IMR-90 (cell line): ENCODE measurements at regions not wholly inside any gene's neighbourhood (a gene's known extent, or its start where the extent isn't known, plus 50 kb on each side); places are given as distances from the start of the nearest gene placed in this dataset.

Source experiments
- ATAC-seq: fragments of 200-7000 bp; cut with Tn5 transposase; 2 replicates; pipeline ENCODE4 v1.9.1; 2020; ENCODE audit warnings: low read depth, mild to moderate bottlenecking, moderate library complexity
- BruUV-seq: library from RNA; stranded (reverse); fragments of 400-500 nt; replicated peaks from 2 replicates; lab custom pipeline; 2021; lab: Mats Ljungman, UMichigan
- CTCF ChIA-PET: fragments of 300-600 bp; formaldehyde crosslinking; extraction: SDS; loops from one replicate; lab custom pipeline; 2021; ENCODE audit warnings: antibody characterized with exemption; lab: Yijun Ruan, JAX
- POLR2A ChIA-PET: fragments of 300-600 bp; sonication (Branson Sonifier 250); formaldehyde crosslinking; loops from one replicate; lab custom pipeline; 2022; ENCODE audit warnings: antibody characterized with exemption; ENCODE audit not compliant: unreplicated experiment; lab: Charles Lee
- DNase-seq: peaks from one replicate; pipeline ENCODE4 v3.0.0; 2013
- H2AFZ ChIP-seq: replicated peaks from 2 replicates; pipeline ENCODE3; 2013; ENCODE audit warnings: low read length, mild to moderate bottlenecking; ENCODE audit not compliant: poor library complexity
- H2AK5ac ChIP-seq: 2 replicates; pipeline ENCODE4 v1.6.1; 2013; ENCODE audit warnings: low read depth, low read length, inconsistent platforms
- H2AK9ac ChIP-seq: replicated peaks from 2 replicates; pipeline ENCODE3; 2013; ENCODE audit warnings: mild to moderate bottlenecking, low read depth, low read length, moderate library complexity; ENCODE audit not compliant: poor library complexity
- H2BK120ac ChIP-seq: 2 replicates; pipeline ENCODE4 v1.6.1; 2013; ENCODE audit warnings: low read depth, low read length, inconsistent platforms
- H2BK15ac ChIP-seq: 3 replicates; pipeline ENCODE4 v1.6.1; 2013; ENCODE audit warnings: low read depth, low read length, inconsistent platforms
- H2BK20ac ChIP-seq: 2 replicates; pipeline ENCODE4 v1.6.1; 2013; ENCODE audit warnings: low read depth, mild to moderate bottlenecking, inconsistent platforms, low read length, moderate library complexity
- H2BK5ac ChIP-seq: 2 replicates; pipeline ENCODE4 v1.6.1; 2013; ENCODE audit warnings: mild to moderate bottlenecking, low read depth, low read length, inconsistent platforms; ENCODE audit not compliant: poor library complexity, severe bottlenecking
- H3K14ac ChIP-seq: replicated peaks from 2 replicates; pipeline ENCODE4 v1.6.1; 2013; ENCODE audit warnings: low read depth, low read length, inconsistent platforms
- H3K18ac ChIP-seq: 2 replicates; pipeline ENCODE4 v1.6.1; 2013; ENCODE audit warnings: low read depth, low read length, control low read depth
- H3K23ac ChIP-seq: 2 replicates; pipeline ENCODE4 v1.6.1; 2013; ENCODE audit warnings: low read depth, low read length, inconsistent platforms
- H3K27ac ChIP-seq: 2 replicates; pipeline ENCODE4 v1.5.1; 2013; ENCODE audit warnings: mild to moderate bottlenecking, control low read depth, low read length; ENCODE audit not compliant: insufficient read depth
- H3K27me3 ChIP-seq: 2 replicates; pipeline ENCODE4 v1.6.1; 2013; ENCODE audit warnings: low read length; ENCODE audit not compliant: control insufficient read depth, insufficient read depth
- H3K36me3 ChIP-seq: 2 replicates; pipeline ENCODE4 v1.6.1; 2013; ENCODE audit warnings: low read length, mixed read lengths; ENCODE audit not compliant: control insufficient read depth, insufficient read depth
- H3K4ac ChIP-seq: 2 replicates; pipeline ENCODE4 v1.6.1; 2013; ENCODE audit warnings: low read depth, low read length, inconsistent platforms
- H3K4me1 ChIP-seq: 2 replicates; pipeline ENCODE4 v1.6.1; 2013; ENCODE audit warnings: low read length, mixed read lengths; ENCODE audit not compliant: control insufficient read depth, insufficient read depth
- H3K4me2 ChIP-seq: 2 replicates; pipeline ENCODE4 v1.6.1; 2013; ENCODE audit warnings: low read depth, mild to moderate bottlenecking, control low read depth, low read length, moderate library complexity
- H3K4me3 ChIP-seq: 2 replicates; pipeline ENCODE4 v1.5.1; 2013; ENCODE audit warnings: low read depth, mild to moderate bottlenecking, control low read depth, low read length, moderate library complexity; ENCODE audit not compliant: insufficient read depth
- H3K56ac ChIP-seq: 2 replicates; pipeline ENCODE4 v1.6.1; 2013; ENCODE audit warnings: low read length, inconsistent platforms; ENCODE audit not compliant: insufficient read depth; ENCODE audit errors: extremely low read depth
- H3K79me1 ChIP-seq, 2 experiments: 2 replicates each; pipeline ENCODE4 v1.6.1; 2013; ENCODE audit warnings: low read length in 2 of 2, inconsistent platforms in 1 of 2, low read depth in 1 of 2
- H3K9ac ChIP-seq: 2 replicates; pipeline ENCODE4 v1.6.1; 2013; ENCODE audit warnings: low read depth, low read length, control low read depth
- H3K9me1 ChIP-seq: 2 replicates; pipeline ENCODE4 v1.6.1; 2013; ENCODE audit warnings: low read length, inconsistent platforms; ENCODE audit not compliant: insufficient read depth
- H3K9me3 ChIP-seq: 2 replicates; pipeline ENCODE4 v1.6.1; 2013; ENCODE audit warnings: low read length; ENCODE audit not compliant: control insufficient read depth, insufficient read depth
- H4K20me1 ChIP-seq: 2 replicates; pipeline ENCODE4 v1.6.1; 2013; ENCODE audit warnings: low read length, inconsistent platforms; ENCODE audit not compliant: insufficient read depth
- H4K5ac ChIP-seq: 2 replicates; pipeline ENCODE4 v1.6.1; 2013; ENCODE audit warnings: mild to moderate bottlenecking, low read depth, low read length, control low read depth
- H4K8ac ChIP-seq, 2 experiments: 2 replicates each; pipeline ENCODE4 v1.6.1; 2013; ENCODE audit warnings: low read depth in 2 of 2, low read length in 2 of 2, control low read depth in 1 of 2, inconsistent platforms in 1 of 2
- H4K91ac ChIP-seq: 2 replicates; pipeline ENCODE4 v1.6.1; 2013; ENCODE audit warnings: low read depth, low read length, inconsistent platforms; ENCODE audit not compliant: insufficient read depth
- BHLHE40 ChIP-seq: fragments of 150-350 bp; IDR thresholded peaks from 2 replicates; pipeline ENCODE4 v1.6.1; 2016; ENCODE audit warnings: mild to moderate bottlenecking, low read depth, low read length
- CEBPB ChIP-seq: IDR thresholded peaks from 2 replicates; pipeline ENCODE4 v1.6.1; 2012; ENCODE audit warnings: low read depth, low read length, improper control_type of control experiment
- CHD1 ChIP-seq: IDR thresholded peaks from 2 replicates; pipeline ENCODE4 v1.6.1; 2012; ENCODE audit warnings: low read depth, low read length, improper control_type of control experiment
- FOS ChIP-seq: fragments of 150-350 bp; IDR thresholded peaks from 2 replicates; pipeline ENCODE4 v1.6.1; 2016; ENCODE audit warnings: low read depth, low read length
- MAFK ChIP-seq: IDR thresholded peaks from 2 replicates; pipeline ENCODE4 v1.6.1; 2012; ENCODE audit warnings: low read depth, low read length, improper control_type of control experiment
- MAZ ChIP-seq: IDR thresholded peaks from 2 replicates; pipeline ENCODE4 v1.6.1; 2012; ENCODE audit warnings: low read depth, mild to moderate bottlenecking, low read length, improper control_type of control experiment, moderate library complexity, borderline replicate concordance
- MXI1 ChIP-seq: IDR thresholded peaks from 2 replicates; pipeline ENCODE4 v1.6.1; 2012; ENCODE audit warnings: low read depth, mild to moderate bottlenecking, low read length, moderate library complexity, borderline replicate concordance
- NFE2L2 ChIP-seq: fragments of 150-350 bp; IDR thresholded peaks from 2 replicates; pipeline ENCODE4 v1.6.1; 2016; ENCODE audit warnings: low read depth, mild to moderate bottlenecking, low read length
- POLR2A ChIP-seq: IDR thresholded peaks from 2 replicates; pipeline ENCODE4 v1.6.1; 2012; ENCODE audit warnings: mild to moderate bottlenecking, low read depth, low read length
- RAD21 ChIP-seq: IDR thresholded peaks from 2 replicates; pipeline ENCODE4 v1.6.1; 2012; ENCODE audit warnings: low read length, improper control_type of control experiment
- RCOR1 ChIP-seq: IDR thresholded peaks from 2 replicates; pipeline ENCODE4 v1.6.1; 2012; ENCODE audit warnings: mild to moderate bottlenecking, low read length, improper control_type of control experiment; ENCODE audit not compliant: insufficient replicate concordance
- RFX5 ChIP-seq: IDR thresholded peaks from 2 replicates; pipeline ENCODE4 v1.8.0; 2012; ENCODE audit warnings: low read depth, mild to moderate bottlenecking, low read length, moderate library complexity
- SMC3 ChIP-seq: fragments of 150-350 bp; IDR thresholded peaks from 2 replicates; pipeline ENCODE4 v1.6.1; 2016; ENCODE audit warnings: low read depth, mild to moderate bottlenecking, antibody characterized with exemption, low read length, moderate library complexity
- WGBS, 2 experiments: methylation state at CpG; one replicate each; pipeline versions ENCODE4 v1.1.5 to v1.1.7; 2013; ENCODE audit warnings: missing lambda C conversion rate in 2 of 2; ENCODE audit not compliant: insufficient read length in 1 of 2; ENCODE audit errors: extremely low coverage in 2 of 2; 5-methylcytosine and 5-hydroxymethylcytosine counted together
- dilution Hi-C: fragments of 300-500 bp; cut with HindIII; formaldehyde crosslinking; loops from one replicate; pipeline ENCODE4 v1.14.3; 2018; ENCODE audit warnings: low sequenced_read_pairs; ENCODE audit not compliant: unreplicated experiment
- in situ Hi-C: fragments of 300-500 bp; cut with MboI; formaldehyde crosslinking; loops from 3 replicates; pipeline ENCODE4 v1.14.3; 2019; ENCODE audit warnings: low sequenced_read_pairs, inconsistent platforms, mixed read lengths
- intact Hi-C: fragments of 100-400 bp; cut with micrococcal nuclease; formaldehyde crosslinking; loops from 2 replicates; pipeline ENCODE4 v1.10.0; 2022
- TF ChIP-seq, protein P1 (sequence below): fragments of 150-350 bp; IDR thresholded peaks from 2 replicates; pipeline ENCODE4 v1.6.1; 2017; ENCODE audit warnings: mild to moderate bottlenecking, antibody characterized with exemption, low read length, low read depth
- TF ChIP-seq, protein P2 (sequence below): fragments of 150-350 bp; IDR thresholded peaks from 2 replicates; pipeline ENCODE4 v1.6.1; 2016; ENCODE audit warnings: low read depth, mild to moderate bottlenecking, low read length, moderate library complexity, borderline replicate concordance
- TF ChIP-seq, protein P3 (sequence below): conservative IDR thresholded peaks from 2 replicates; pipeline ENCODE4 v1.5.1; 2012; ENCODE audit warnings: mild to moderate bottlenecking, low read depth, low read length, improper control_type of control experiment

DNA sequence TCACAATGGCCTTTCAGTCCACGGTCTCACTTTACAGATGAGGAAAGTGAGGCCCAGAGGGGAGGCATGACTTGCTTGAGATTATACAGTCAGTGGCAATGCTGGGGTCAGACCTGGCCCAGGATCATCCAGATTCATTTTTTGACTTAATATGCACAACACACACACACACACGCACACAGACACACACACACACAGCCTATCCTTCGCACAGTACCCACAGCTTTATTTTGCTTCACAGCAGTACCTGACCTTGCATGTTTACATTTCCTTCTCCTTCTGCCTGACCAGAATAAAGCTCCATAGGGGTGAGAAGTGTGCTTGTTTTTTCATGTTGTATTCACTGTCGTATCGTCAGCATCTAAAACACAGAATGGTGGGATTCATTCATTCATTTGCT, 79.8 kb downstream of the VEGFA start:
- ChIA-PET POLR2A (no interaction called here), CTCF (no interaction called here)
- H3K4me1 ChIP-seq: peaks cover 18% of the 10 kb centered on the region
- no TSS peak for BruUV-seq
- H2AK5ac ChIP-seq: peak overlapping the region; percentile 72; the same call in 1 of the 2 replicates
- intact Hi-C loops (no loop called here), in situ Hi-C loops (no loop called here), dilution Hi-C loops (no loop called here)
- H4K8ac ChIP-seq: peak overlapping the region in 1 of 2 experiments; percentile 17; a peak in 1 of 4 replicates
- no peak overlapping the region for H3K4me3 ChIP-seq
- H2BK5ac ChIP-seq: peak overlapping the region; percentile 25
- peak overlapping the region; percentile 98 for H4K91ac ChIP-seq
- no peak overlapping the region for H3K18ac ChIP-seq
- peak overlapping the region; percentile 95 for H3K4ac ChIP-seq
- H3K9ac ChIP-seq: no peak overlapping the region
- no peak overlapping the region for H4K5ac ChIP-seq
- peak overlapping the region; percentile 75 for H3K14ac ChIP-seq
- H2BK20ac ChIP-seq: peak overlapping the region; percentile 94
- ATAC-seq (no peak), DNase-seq (no peak)
- peak overlapping the region; percentile 56; the same call in 1 of the 3 replicates for H2BK15ac ChIP-seq
- H3K4me2 ChIP-seq: no peak overlapping the region
- H2BK120ac ChIP-seq: peak overlapping the region; percentile 87
- no CpG with 5 or more reads among the region's 5 CpGs for WGBS, 2 experiments
- no peak for TF ChIP-seq RAD21
- TF ChIP-seq CHD1: no peak
- no peak for TF ChIP-seq BHLHE40
- TF ChIP-seq, protein P1, sequence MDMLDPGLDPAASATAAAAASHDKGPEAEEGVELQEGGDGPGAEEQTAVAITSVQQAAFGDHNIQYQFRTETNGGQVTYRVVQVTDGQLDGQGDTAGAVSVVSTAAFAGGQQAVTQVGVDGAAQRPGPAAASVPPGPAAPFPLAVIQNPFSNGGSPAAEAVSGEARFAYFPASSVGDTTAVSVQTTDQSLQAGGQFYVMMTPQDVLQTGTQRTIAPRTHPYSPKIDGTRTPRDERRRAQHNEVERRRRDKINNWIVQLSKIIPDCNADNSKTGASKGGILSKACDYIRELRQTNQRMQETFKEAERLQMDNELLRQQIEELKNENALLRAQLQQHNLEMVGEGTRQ: no peak
- TF ChIP-seq MXI1: no peak
- TF ChIP-seq, protein P2, sequence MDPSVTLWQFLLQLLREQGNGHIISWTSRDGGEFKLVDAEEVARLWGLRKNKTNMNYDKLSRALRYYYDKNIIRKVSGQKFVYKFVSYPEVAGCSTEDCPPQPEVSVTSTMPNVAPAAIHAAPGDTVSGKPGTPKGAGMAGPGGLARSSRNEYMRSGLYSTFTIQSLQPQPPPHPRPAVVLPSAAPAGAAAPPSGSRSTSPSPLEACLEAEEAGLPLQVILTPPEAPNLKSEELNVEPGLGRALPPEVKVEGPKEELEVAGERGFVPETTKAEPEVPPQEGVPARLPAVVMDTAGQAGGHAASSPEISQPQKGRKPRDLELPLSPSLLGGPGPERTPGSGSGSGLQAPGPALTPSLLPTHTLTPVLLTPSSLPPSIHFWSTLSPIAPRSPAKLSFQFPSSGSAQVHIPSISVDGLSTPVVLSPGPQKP: no peak
- TF ChIP-seq SMC3: no peak
- TF ChIP-seq, protein P3, sequence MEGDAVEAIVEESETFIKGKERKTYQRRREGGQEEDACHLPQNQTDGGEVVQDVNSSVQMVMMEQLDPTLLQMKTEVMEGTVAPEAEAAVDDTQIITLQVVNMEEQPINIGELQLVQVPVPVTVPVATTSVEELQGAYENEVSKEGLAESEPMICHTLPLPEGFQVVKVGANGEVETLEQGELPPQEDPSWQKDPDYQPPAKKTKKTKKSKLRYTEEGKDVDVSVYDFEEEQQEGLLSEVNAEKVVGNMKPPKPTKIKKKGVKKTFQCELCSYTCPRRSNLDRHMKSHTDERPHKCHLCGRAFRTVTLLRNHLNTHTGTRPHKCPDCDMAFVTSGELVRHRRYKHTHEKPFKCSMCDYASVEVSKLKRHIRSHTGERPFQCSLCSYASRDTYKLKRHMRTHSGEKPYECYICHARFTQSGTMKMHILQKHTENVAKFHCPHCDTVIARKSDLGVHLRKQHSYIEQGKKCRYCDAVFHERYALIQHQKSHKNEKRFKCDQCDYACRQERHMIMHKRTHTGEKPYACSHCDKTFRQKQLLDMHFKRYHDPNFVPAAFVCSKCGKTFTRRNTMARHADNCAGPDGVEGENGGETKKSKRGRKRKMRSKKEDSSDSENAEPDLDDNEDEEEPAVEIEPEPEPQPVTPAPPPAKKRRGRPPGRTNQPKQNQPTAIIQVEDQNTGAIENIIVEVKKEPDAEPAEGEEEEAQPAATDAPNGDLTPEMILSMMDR: no peak
- no peak for TF ChIP-seq RCOR1
- TF ChIP-seq CEBPB: no peak
- no peak for TF ChIP-seq MAZ
- no peak for TF ChIP-seq FOS
- TF ChIP-seq NFE2L2: no peak
- no peak for TF ChIP-seq POLR2A
- TF ChIP-seq MAFK: no peak
- no peak for TF ChIP-seq RFX5
- H3K9me1 ChIP-seq: peaks cover 12% of the 10 kb centered on the region; the same call in 1 of the 2 replicates
- peak overlapping the region; percentile 58; the same call in 1 of the 2 replicates for H3K23ac ChIP-seq
- no peak overlapping the region for H3K56ac ChIP-seq
- no peaks in the 10 kb centered on the region for H4K20me1 ChIP-seq
- no peak overlapping the region for H3K27ac ChIP-seq
- H3K36me3 ChIP-seq: no peaks in the 10 kb centered on the region
- H3K79me1 ChIP-seq: no peaks in the 10 kb centered on the region
- H2AK9ac ChIP-seq: peak overlapping the region; percentile 25
- no peaks in the 10 kb centered on the region for H3K9me3 ChIP-seq
- no peak overlapping the region for H2AFZ ChIP-seq
- H3K27me3 ChIP-seq: peaks cover 18% of the 10 kb centered on the region
